SK-N-SH treated with all-trans-retinoic acid at 6 μM for 48 hours (cell line): ENCODE measurements at regions not wholly inside any gene's neighbourhood (a gene's known extent, or its start where the extent isn't known, plus 50 kb on each side); places are given as distances from the start of the nearest gene placed in this dataset.

Experiments
- ATAC-seq: fragments of 200-7000 bp; cut with Tn5 transposase; 3 replicates; pipeline ENCODE4 v1.9.1; 2020; ENCODE audit warnings: mild to moderate bottlenecking, moderate library complexity
- ARNTL ChIP-seq: fragments of 450-650 bp; formaldehyde crosslinking; IDR thresholded peaks from 2 replicates; pipeline ENCODE4 v1.5.0; 2020; ENCODE audit warnings: low read depth, mild to moderate bottlenecking, moderate library complexity, borderline replicate concordance
- BACH2 ChIP-seq: fragments of 250-450 bp; sonication (Bioruptor Pico); IDR thresholded peaks from 2 replicates; pipeline ENCODE4 v1.9.0; 2021; ENCODE audit warnings: mild to moderate bottlenecking, borderline replicate concordance
- CREB5 ChIP-seq: fragments of 250-450 bp; sonication (Bioruptor Pico); IDR thresholded peaks from 2 replicates; pipeline ENCODE4 v1.5.1; 2020; ENCODE audit warnings: low read depth, mild to moderate bottlenecking, moderate library complexity
- CSDC2 ChIP-seq: fragments of 250-450 bp; sonication (Bioruptor Pico); IDR thresholded peaks from 2 replicates; pipeline ENCODE4 v1.5.0; 2020; ENCODE audit warnings: mild to moderate bottlenecking, moderate library complexity
- CSRNP3 ChIP-seq: fragments of 250-450 bp; sonication (Bioruptor Pico); IDR thresholded peaks from 2 replicates; pipeline ENCODE4 v1.5.1; 2021; ENCODE audit warnings: mild to moderate bottlenecking, moderate library complexity
- ESRRG ChIP-seq: fragments of 250-450 bp; sonication (Bioruptor Pico); IDR thresholded peaks from 2 replicates; pipeline ENCODE4 v1.6.1; 2021; ENCODE audit warnings: mild to moderate bottlenecking
- GLIS3 ChIP-seq: fragments of 250-450 bp; sonication (Bioruptor Pico); IDR thresholded peaks from 2 replicates; pipeline ENCODE4 v1.5.0; 2020; ENCODE audit warnings: mild to moderate bottlenecking, moderate library complexity
- ISL1 ChIP-seq: fragments of 250-450 bp; sonication (Bioruptor Pico); IDR thresholded peaks from 2 replicates; pipeline ENCODE4 v2.1.2; 2022; ENCODE audit warnings: mild to moderate bottlenecking, moderate library complexity
- OSR1 ChIP-seq: fragments of 250-450 bp; sonication (Bioruptor Pico); IDR thresholded peaks from 2 replicates; pipeline ENCODE4 v1.8.0; 2022; ENCODE audit warnings: moderate library complexity, mild to moderate bottlenecking, inconsistent platforms
- PPARA ChIP-seq: fragments of 250-450 bp; sonication (Bioruptor Pico); IDR thresholded peaks from 2 replicates; pipeline ENCODE4 v1.5.0; 2020; ENCODE audit warnings: mild to moderate bottlenecking, borderline replicate concordance
- RARB ChIP-seq: fragments of 250-450 bp; sonication (Bioruptor Pico); IDR thresholded peaks from 2 replicates; pipeline ENCODE4 v1.8.0; 2021; ENCODE audit warnings: mild to moderate bottlenecking, moderate library complexity
- SNAI2 ChIP-seq: fragments of 250-450 bp; sonication (Bioruptor Pico); IDR thresholded peaks from 2 replicates; pipeline ENCODE4 v1.5.0; 2020; ENCODE audit warnings: mild to moderate bottlenecking, moderate library complexity
- TOX ChIP-seq: fragments of 250-450 bp; sonication (Bioruptor Pico); IDR thresholded peaks from 2 replicates; pipeline ENCODE4 v1.8.0; 2021; ENCODE audit warnings: mild to moderate bottlenecking, moderate library complexity, borderline replicate concordance
- ZC3H10 ChIP-seq: fragments of 250-450 bp; sonication (Bioruptor Pico); IDR thresholded peaks from 2 replicates; pipeline ENCODE4 v1.5.1; 2021; ENCODE audit warnings: mild to moderate bottlenecking, moderate library complexity
- ZFP3 ChIP-seq: fragments of 250-450 bp; sonication (Bioruptor Pico); IDR thresholded peaks from 2 replicates; pipeline ENCODE4 v1.5.0; 2020; ENCODE audit warnings: mild to moderate bottlenecking, moderate library complexity
- ZFP30 ChIP-seq: fragments of 450-650 bp; formaldehyde crosslinking; IDR thresholded peaks from 2 replicates; pipeline ENCODE4 v1.5.0; 2022; ENCODE audit warnings: mild to moderate bottlenecking, moderate library complexity
- ZNF565 ChIP-seq: fragments of 450-650 bp; formaldehyde crosslinking; conservative IDR thresholded peaks from 2 replicates; pipeline ENCODE4 v1.5.0; 2020; ENCODE audit warnings: low read depth, mild to moderate bottlenecking, moderate library complexity
- ZNF70 ChIP-seq: fragments of 450-650 bp; formaldehyde crosslinking; IDR thresholded peaks from 2 replicates; pipeline ENCODE4 v1.5.0; 2020; ENCODE audit warnings: mild to moderate bottlenecking, moderate library complexity
- ZNF8 ChIP-seq: fragments of 450-650 bp; formaldehyde crosslinking; IDR thresholded peaks from 2 replicates; pipeline ENCODE4 v1.5.0; 2020; ENCODE audit warnings: mild to moderate bottlenecking, moderate library complexity
- TF ChIP-seq, protein P1 (sequence below): fragments of 250-450 bp; sonication (Bioruptor Pico); IDR thresholded peaks from 2 replicates; pipeline ENCODE4 v1.5.0; 2020; ENCODE audit warnings: mild to moderate bottlenecking, moderate library complexity
- TF ChIP-seq, protein P2 (sequence below): fragments of 250-450 bp; sonication (Bioruptor Pico); IDR thresholded peaks from 2 replicates; pipeline ENCODE4 v1.8.0; 2021; ENCODE audit warnings: low read depth, mild to moderate bottlenecking, moderate library complexity, borderline replicate concordance

GRCh38 chr1:22330760-22331119, 120.9 kb upstream of the ZBTB40 start:
- ATAC-seq: no peak

GRCh38 chr1:22331618-22332423, 119.8 kb upstream of the ZBTB40 start:
- TF ChIP-seq SNAI2 (CRISPR knock-in tag): no peak
- TF ChIP-seq RARB (CRISPR knock-in tag): no peak
- TF ChIP-seq GLIS3 (CRISPR knock-in tag): no peak
- TF ChIP-seq CREB5 (CRISPR knock-in tag): no peak
- TF ChIP-seq, protein P1, sequence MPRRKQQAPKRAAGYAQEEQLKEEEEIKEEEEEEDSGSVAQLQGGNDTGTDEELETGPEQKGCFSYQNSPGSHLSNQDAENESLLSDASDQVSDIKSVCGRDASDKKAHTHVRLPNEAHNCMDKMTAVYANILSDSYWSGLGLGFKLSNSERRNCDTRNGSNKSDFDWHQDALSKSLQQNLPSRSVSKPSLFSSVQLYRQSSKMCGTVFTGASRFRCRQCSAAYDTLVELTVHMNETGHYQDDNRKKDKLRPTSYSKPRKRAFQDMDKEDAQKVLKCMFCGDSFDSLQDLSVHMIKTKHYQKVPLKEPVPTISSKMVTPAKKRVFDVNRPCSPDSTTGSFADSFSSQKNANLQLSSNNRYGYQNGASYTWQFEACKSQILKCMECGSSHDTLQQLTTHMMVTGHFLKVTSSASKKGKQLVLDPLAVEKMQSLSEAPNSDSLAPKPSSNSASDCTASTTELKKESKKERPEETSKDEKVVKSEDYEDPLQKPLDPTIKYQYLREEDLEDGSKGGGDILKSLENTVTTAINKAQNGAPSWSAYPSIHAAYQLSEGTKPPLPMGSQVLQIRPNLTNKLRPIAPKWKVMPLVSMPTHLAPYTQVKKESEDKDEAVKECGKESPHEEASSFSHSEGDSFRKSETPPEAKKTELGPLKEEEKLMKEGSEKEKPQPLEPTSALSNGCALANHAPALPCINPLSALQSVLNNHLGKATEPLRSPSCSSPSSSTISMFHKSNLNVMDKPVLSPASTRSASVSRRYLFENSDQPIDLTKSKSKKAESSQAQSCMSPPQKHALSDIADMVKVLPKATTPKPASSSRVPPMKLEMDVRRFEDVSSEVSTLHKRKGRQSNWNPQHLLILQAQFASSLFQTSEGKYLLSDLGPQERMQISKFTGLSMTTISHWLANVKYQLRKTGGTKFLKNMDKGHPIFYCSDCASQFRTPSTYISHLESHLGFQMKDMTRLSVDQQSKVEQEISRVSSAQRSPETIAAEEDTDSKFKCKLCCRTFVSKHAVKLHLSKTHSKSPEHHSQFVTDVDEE: no peak
- no peak for TF ChIP-seq ZFP3 (CRISPR knock-in tag)
- TF ChIP-seq, protein P2, sequence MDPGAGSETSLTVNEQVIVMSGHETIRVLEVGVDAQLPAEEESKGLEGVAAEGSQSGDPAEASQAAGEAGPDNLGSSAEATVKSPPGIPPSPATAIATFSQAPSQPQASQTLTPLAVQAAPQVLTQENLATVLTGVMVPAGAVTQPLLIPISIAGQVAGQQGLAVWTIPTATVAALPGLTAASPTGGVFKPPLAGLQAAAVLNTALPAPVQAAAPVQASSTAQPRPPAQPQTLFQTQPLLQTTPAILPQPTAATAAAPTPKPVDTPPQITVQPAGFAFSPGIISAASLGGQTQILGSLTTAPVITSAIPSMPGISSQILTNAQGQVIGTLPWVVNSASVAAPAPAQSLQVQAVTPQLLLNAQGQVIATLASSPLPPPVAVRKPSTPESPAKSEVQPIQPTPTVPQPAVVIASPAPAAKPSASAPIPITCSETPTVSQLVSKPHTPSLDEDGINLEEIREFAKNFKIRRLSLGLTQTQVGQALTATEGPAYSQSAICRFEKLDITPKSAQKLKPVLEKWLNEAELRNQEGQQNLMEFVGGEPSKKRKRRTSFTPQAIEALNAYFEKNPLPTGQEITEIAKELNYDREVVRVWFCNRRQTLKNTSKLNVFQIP (CRISPR knock-in tag): no peak
- TF ChIP-seq ZFP30 (CRISPR knock-in tag): no peak
- no peak for TF ChIP-seq OSR1 (CRISPR knock-in tag)
- TF ChIP-seq ZNF70 (CRISPR knock-in tag): no peak
- TF ChIP-seq CSDC2 (CRISPR knock-in tag): no peak
- TF ChIP-seq ZNF565 (CRISPR knock-in tag): no peak
- no peak for TF ChIP-seq PPARA (CRISPR knock-in tag)
- no peak for TF ChIP-seq CSRNP3 (CRISPR knock-in tag)
- no peak for ATAC-seq

More at GRCh38 chr1:22330760-22331119, 120.9 kb upstream of the ZBTB40 start:
- no peak for TF ChIP-seq ARNTL (CRISPR knock-in tag)
- no peak for TF ChIP-seq CSDC2 (CRISPR knock-in tag)
- TF ChIP-seq CSRNP3 (CRISPR knock-in tag): no peak
- TF ChIP-seq ZNF70 (CRISPR knock-in tag): no peak
- TF ChIP-seq SNAI2 (CRISPR knock-in tag): no peak
- no peak for TF ChIP-seq ZNF565 (CRISPR knock-in tag)
- no peak for TF ChIP-seq ZFP30 (CRISPR knock-in tag)
- no peak for TF ChIP-seq ESRRG (CRISPR knock-in tag)
- no peak for TF ChIP-seq GLIS3 (CRISPR knock-in tag)
- no peak for TF ChIP-seq TOX
- no peak for TF ChIP-seq PPARA (CRISPR knock-in tag)
- TF ChIP-seq, protein P2 (CRISPR knock-in tag): no peak

GRCh38 chr1:22332424-22332717, 119.3 kb upstream of the ZBTB40 start:
- ATAC-seq: no peak
- no peak for TF ChIP-seq CSDC2 (CRISPR knock-in tag)
- no peak for TF ChIP-seq ZFP3 (CRISPR knock-in tag)
- TF ChIP-seq ZNF8 (CRISPR knock-in tag): no peak
- no peak for TF ChIP-seq ISL1
- no peak for TF ChIP-seq TOX
- TF ChIP-seq OSR1 (CRISPR knock-in tag): no peak
- TF ChIP-seq CSRNP3 (CRISPR knock-in tag): no peak
- TF ChIP-seq, protein P1: no peak
- no peak for TF ChIP-seq ZNF70 (CRISPR knock-in tag)
- no peak for TF ChIP-seq BACH2 (CRISPR knock-in tag)
- no peak for TF ChIP-seq ZNF565 (CRISPR knock-in tag)
- TF ChIP-seq ZC3H10 (CRISPR knock-in tag): no peak
